Esophagus muscularis mucosa (tissue), 4 donors: ENCODE measurements at regions not wholly inside any gene's neighbourhood (a gene's known extent, or its start where the extent isn't known, plus 50 kb on each side); places are given as distances from the start of the nearest gene placed in this dataset.

Source experiments
- DNase-seq: peaks from one replicate; pipeline ENCODE4 v3.0.0-alpha.2; 2017; ENCODE audit errors: extremely low spot score
- H3K27ac ChIP-seq, 4 donors: fragments of 200-600 bp; sonication (generic); replicated peaks in 1 of 4; 1 replicate in 3 of 4; 2 replicates in 1 of 4; pipeline ENCODE4 v1.5.1; 2016 to 2019; ENCODE audit warnings: mild to moderate bottlenecking in 1 of 4
- H3K27me3 ChIP-seq, 4 donors: fragments of 200-600 bp; sonication (generic); one replicate each; pipeline versions ENCODE4 v1.5.1 to v1.6.0; 2016 to 2019
- H3K36me3 ChIP-seq, 4 donors: fragments of 200-600 bp; sonication (generic); one replicate each; pipeline ENCODE4 v1.5.1; 2016 to 2019
- H3K4me1 ChIP-seq, 4 donors: fragments of 200-600 bp; sonication (generic); one replicate each; pipeline ENCODE4 v1.5.1; 2016 to 2019
- H3K4me3 ChIP-seq, 4 donors: fragments of 200-600 bp; sonication (generic); 1 replicate in 2 of 4; 2 replicates in 2 of 4; pipeline ENCODE4 v1.5.1; 2016 to 2019; ENCODE audit warnings: mild to moderate bottlenecking in 4 of 4, moderate library complexity in 1 of 4
- H3K9me3 ChIP-seq, 4 donors: fragments of 200-600 bp; sonication (generic); 1 replicate in 3 of 4; 2 replicates in 1 of 4; pipeline ENCODE4 v1.5.1; 2016 to 2019
- EP300 ChIP-seq: sonication (generic); formaldehyde crosslinking; IDR thresholded peaks from one replicate; pipeline ENCODE4 v1.6.1; 2017; ENCODE audit warnings: antibody characterized with exemption
- POLR2A ChIP-seq: fragments of 450-650 bp; IDR thresholded peaks from one replicate; pipeline ENCODE4 v1.6.1; 2017; ENCODE audit warnings: antibody characterized with exemption, moderate library complexity, mild to moderate bottlenecking, low read depth
- POLR2AphosphoS5 ChIP-seq, 2 donors: sonication (generic); formaldehyde crosslinking; IDR thresholded peaks; one replicate each; pipeline ENCODE4 v1.6.1; 2017; ENCODE audit warnings: antibody characterized with exemption in 2 of 2
- WGBS: methylation state at CpG from one replicate; pipeline ENCODE4 v1.1.5; 2018; 5-methylcytosine and 5-hydroxymethylcytosine counted together
- intact Hi-C: fragments of 100-400 bp; cut with DNase I; formaldehyde crosslinking; loops from one replicate; pipeline ENCODE4 v1.15.1; 2023
- TF ChIP-seq, protein P1 (sequence below), 3 experiments: fragments of 200-600 bp in 2 of 3; fragments of 450-650 bp in 1 of 3; sonication (generic) in 2 of 3; IDR thresholded peaks; one replicate each; pipeline ENCODE4 v1.5.1; 2017 to 2019; ENCODE audit warnings: antibody characterized with exemption in 3 of 3, mild to moderate bottlenecking in 2 of 3, moderate library complexity in 1 of 3

DNA sequence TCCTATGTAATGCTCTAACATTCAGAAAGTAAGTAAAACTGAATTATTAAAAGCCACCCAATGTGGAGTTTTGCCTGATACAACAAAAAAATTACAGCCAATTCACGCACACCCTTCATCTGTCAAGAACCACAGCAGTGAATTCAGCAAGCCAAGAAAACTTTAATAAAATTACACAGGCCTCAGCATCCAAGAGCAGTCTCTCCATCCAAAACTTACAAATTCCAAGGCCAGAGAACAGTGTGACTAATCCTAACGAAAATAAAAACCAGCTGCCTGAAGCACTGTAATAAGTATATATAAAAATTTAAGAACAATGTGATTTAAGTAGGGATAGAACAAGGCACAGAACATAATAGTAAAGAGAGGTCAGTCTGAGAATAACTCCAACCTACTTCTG lies 54.2 kb downstream of the SIX6 start:
- Histone ChIP-seq H3K4me1 (peaks cover 0 to 6% (median 2%) of the 10 kb centered on the region in 4 donors), H3K4me3 (no peak overlapping the region), H3K27ac (no peak overlapping the region), H3K36me3 (no peaks in the 10 kb centered on the region), H3K9me3 (no peaks in the 10 kb centered on the region), H3K27me3 (no peaks in the 10 kb centered on the region)
- DNase-seq = no peak
- intact Hi-C loops = loop anchor here (5.0 kb wide), 1 partner anchor 211 kb away; no protein-coding TSS in a partner anchor
- TF ChIP-seq POLR2AphosphoS5 (IDR thresholded peaks at IDR 0.05) (no peak), POLR2A (no peak), EP300 (no peak)
- TF ChIP-seq, protein P1, sequence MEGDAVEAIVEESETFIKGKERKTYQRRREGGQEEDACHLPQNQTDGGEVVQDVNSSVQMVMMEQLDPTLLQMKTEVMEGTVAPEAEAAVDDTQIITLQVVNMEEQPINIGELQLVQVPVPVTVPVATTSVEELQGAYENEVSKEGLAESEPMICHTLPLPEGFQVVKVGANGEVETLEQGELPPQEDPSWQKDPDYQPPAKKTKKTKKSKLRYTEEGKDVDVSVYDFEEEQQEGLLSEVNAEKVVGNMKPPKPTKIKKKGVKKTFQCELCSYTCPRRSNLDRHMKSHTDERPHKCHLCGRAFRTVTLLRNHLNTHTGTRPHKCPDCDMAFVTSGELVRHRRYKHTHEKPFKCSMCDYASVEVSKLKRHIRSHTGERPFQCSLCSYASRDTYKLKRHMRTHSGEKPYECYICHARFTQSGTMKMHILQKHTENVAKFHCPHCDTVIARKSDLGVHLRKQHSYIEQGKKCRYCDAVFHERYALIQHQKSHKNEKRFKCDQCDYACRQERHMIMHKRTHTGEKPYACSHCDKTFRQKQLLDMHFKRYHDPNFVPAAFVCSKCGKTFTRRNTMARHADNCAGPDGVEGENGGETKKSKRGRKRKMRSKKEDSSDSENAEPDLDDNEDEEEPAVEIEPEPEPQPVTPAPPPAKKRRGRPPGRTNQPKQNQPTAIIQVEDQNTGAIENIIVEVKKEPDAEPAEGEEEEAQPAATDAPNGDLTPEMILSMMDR (IDR thresholded peaks at IDR 0.05) = no peak
- 29% methylated on average over 2 of the region's 2 CpGs for WGBS

GRCh38 chr14:60565211-60565610 lies 56.3 kb downstream of the SIX6 start:
- no peaks in the 10 kb centered on the region for H3K27me3 ChIP-seq
- intact Hi-C loops = no loop called here
- TF ChIP-seq POLR2AphosphoS5 (IDR thresholded peaks at IDR 0.05) (no peak), POLR2A (no peak), EP300 (no peak)
- TF ChIP-seq, protein P1 (IDR thresholded peaks at IDR 0.05) = no peak
- H3K36me3 ChIP-seq = no peaks in the 10 kb centered on the region
- H3K9me3 ChIP-seq = no peaks in the 10 kb centered on the region
- WGBS = 67% methylated on average over 5 of the region's 6 CpGs
- no peak for DNase-seq
- no peak overlapping the region for H3K4me3 ChIP-seq
- H3K4me1 ChIP-seq = peaks cover 0 to 6% (median 2%) of the 10 kb centered on the region in 4 donors
- no peak overlapping the region for H3K27ac ChIP-seq

- no peak for DNase-seq
- H3K4me1 ChIP-seq = peaks cover 0 to 6% (median 2%) of the 10 kb centered on the region in 4 donors
- no peaks in the 10 kb centered on the region for H3K36me3 ChIP-seq
- TF ChIP-seq, protein P1 (IDR thresholded peaks at IDR 0.05) = no peak
- TF ChIP-seq POLR2AphosphoS5 (IDR thresholded peaks at IDR 0.05) (no peak), POLR2A (no peak), EP300 (no peak)
- intact Hi-C loops = no loop called here
- WGBS = 90% methylated on average over 5 of the region's 5 CpGs
- H3K9me3 ChIP-seq = no peaks in the 10 kb centered on the region
- no peak overlapping the region for H3K4me3 ChIP-seq
- H3K27me3 ChIP-seq = no peaks in the 10 kb centered on the region
- H3K27ac ChIP-seq = no peak overlapping the region
Observed at GRCh38 chr14:60566101-60566500, 57.2 kb downstream of the SIX6 start.

GRCh38 chr14:60573943-60574495 lies 65.1 kb downstream of the SIX6 start:
- Histone ChIP-seq H3K27me3 (no peaks in the 10 kb centered on the region), H3K4me3 (no peak overlapping the region), H3K27ac (no peak overlapping the region), H3K4me1 (no peaks in the 10 kb centered on the region), H3K9me3 (no peaks in the 10 kb centered on the region), H3K36me3 (no peaks in the 10 kb centered on the region)
- WGBS = 88% methylated on average over 4 of the region's 4 CpGs
- DNase-seq = no peak
- intact Hi-C loops = no loop called here
- TF ChIP-seq POLR2AphosphoS5 (IDR thresholded peaks at IDR 0.05) (no peak), POLR2A (no peak), EP300 (no peak)
- TF ChIP-seq, protein P1 (IDR thresholded peaks at IDR 0.05) = no peak

- 86% methylated on average over 2 of the region's 2 CpGs for WGBS
- no peak for TF ChIP-seq POLR2A
- TF ChIP-seq, protein P1 (IDR thresholded peaks at IDR 0.05) = no peak
- no peak for TF ChIP-seq POLR2AphosphoS5 (IDR thresholded peaks at IDR 0.05)
- no peak for TF ChIP-seq EP300
- H3K27ac ChIP-seq = no peak overlapping the region
- intact Hi-C loops = no loop called here
- no peaks in the 10 kb centered on the region for H3K4me1 ChIP-seq
- DNase-seq = no peak
- no peaks in the 10 kb centered on the region for H3K36me3 ChIP-seq
- H3K9me3 ChIP-seq = no peaks in the 10 kb centered on the region
- no peaks in the 10 kb centered on the region for H3K27me3 ChIP-seq
- no peak overlapping the region for H3K4me3 ChIP-seq
Observed at GRCh38 chr14:60575008-60575407, 66.1 kb downstream of the SIX6 start.
